Right lobe of liver (tissue), 6 donors: ENCODE measurements at regions not wholly inside any gene's neighbourhood (a gene's known extent, or its start where the extent isn't known, plus 50 kb on each side); places are given as distances from the start of the nearest gene placed in this dataset.
"Not testable (repeated sequence)": the region's sequence is repeated elsewhere in the genome, so short reads cannot be mapped to it uniquely, and the experiment has no call there.

Experiments
- ATAC-seq, 4 donors: fragments of 200-7000 bp; cut with Tn5 transposase; one replicate each; pipeline ENCODE4 v1.9.1; 2020; ENCODE audit warnings: mild to moderate bottlenecking in 4 of 4, moderate library complexity in 4 of 4
- DNase-seq, 3 donors: peaks; one replicate each; pipeline ENCODE4 v3.0.0-alpha.2; 2020
- H3K27ac ChIP-seq, 3 donors: fragments of 200-600 bp; one replicate each; pipeline ENCODE4 v1.8.0; 2022
- H3K27me3 ChIP-seq, 2 donors: fragments of 200-600 bp; one replicate each; pipeline ENCODE4 v1.8.0; 2022
- H3K36me3 ChIP-seq, 4 donors: fragments of 200-600 bp; sonication (generic) in 1 of 4; one replicate each; pipeline versions ENCODE4 v1.5.1 to v1.8.0; 2017 to 2022; ENCODE audit warnings: control low read depth in 1 of 4
- H3K4me1 ChIP-seq, 4 donors: fragments of 200-600 bp; sonication (generic) in 1 of 4; one replicate each; pipeline versions ENCODE4 v1.5.1 to v1.8.0; 2017 to 2022; ENCODE audit warnings: control low read depth in 1 of 4
- H3K4me3 ChIP-seq, 3 donors: fragments of 200-600 bp; one replicate each; pipeline ENCODE4 v1.8.0; 2022
- H3K9me3 ChIP-seq, 4 donors: fragments of 200-600 bp; sonication (generic) in 1 of 4; one replicate each; pipeline versions ENCODE4 v1.5.1 to v1.8.0; 2017 to 2022; ENCODE audit warnings: control low read depth in 1 of 4
- WGBS: methylation state at CpG from one replicate; pipeline ENCODE4 v1.1.6; 2018; ENCODE audit warnings: low coverage, low lambda C conversion rate; ENCODE audit not compliant: insufficient coverage; ENCODE audit errors: missing lambda C conversion rate; 5-methylcytosine and 5-hydroxymethylcytosine counted together
- intact Hi-C, 2 donors: fragments of 100-400 bp; cut with DNase I; formaldehyde crosslinking; loops; one replicate each; pipeline versions ENCODE4 v1.11.2 to v1.14.1; 2022
- donor health status: DM: no; HTN: yes; CAD: no.
- donor health status: DM: no; HTN: no; CAD: no.
- donor health status: DM: no; HTN: no; CAD: no.
- donor health status: DM: no; HTN: yes; CAD: no.
- donor health status: DM: no; HTN: yes; CAD: no.

DNA sequence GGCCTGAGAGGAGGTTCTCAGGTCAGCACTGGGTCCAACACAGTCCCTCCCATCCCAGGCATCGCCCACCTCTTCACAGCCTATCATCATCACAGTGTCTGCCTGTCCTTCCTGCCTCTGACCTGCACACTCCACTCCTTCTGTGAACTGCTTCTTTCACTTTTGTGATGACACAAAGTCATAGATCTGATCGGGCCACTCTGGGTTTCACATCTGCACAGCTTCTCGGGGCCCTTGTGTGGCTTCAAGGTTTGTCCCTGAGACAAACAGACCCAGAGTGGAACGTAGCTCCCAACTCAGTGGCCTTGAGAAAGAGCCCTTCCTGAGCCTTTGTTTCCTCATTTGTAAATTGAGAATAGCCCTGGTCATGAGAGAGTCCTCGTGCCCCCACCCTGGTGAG, 377.1 kb downstream of the ANAPC1 start:
- H3K27me3 ChIP-seq, H3K4me3 ChIP-seq, DNase-seq, intact Hi-C loops, H3K4me1 ChIP-seq, H3K36me3 ChIP-seq, H3K9me3 ChIP-seq, H3K27ac ChIP-seq: not testable (repeated sequence)
- ATAC-seq = peak in 2 of 4 donors; percentile 29 to 36
- WGBS = 78% methylated on average over 3 of the region's 5 CpGs

DNA sequence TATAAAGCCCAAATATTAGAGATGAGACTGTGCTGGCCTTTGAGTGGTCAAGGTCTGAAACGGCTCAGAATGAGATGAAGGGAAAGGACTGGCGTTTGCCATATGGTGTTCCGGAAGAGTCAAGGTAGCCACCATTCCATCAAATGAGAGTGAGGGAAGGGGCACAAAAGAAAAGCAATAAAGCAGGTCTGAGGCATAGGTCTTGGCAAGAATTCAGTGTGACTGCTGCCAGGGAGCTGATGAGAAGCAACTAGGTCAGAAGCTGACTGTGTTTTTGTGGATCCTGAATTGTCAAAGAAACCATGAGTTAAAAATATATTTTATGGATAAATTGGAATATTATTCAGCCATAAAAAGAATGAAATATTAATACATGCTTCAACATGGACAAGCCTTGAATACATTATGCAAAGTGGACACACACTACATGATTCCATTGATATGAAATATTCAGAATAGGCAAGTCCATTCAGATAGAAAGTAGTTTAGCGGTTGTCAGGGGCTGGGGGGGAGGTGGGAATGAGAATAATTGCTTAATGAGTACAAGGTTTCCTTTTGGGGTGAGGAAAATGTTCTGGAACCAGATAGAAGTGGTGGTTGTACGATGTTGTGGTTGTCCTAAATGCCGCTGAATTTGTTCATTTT, 374.6 kb downstream of the ANAPC1 start:
- H3K4me3 ChIP-seq, H3K4me1 ChIP-seq, ATAC-seq, H3K36me3 ChIP-seq, H3K27me3 ChIP-seq, DNase-seq, intact Hi-C loops, H3K27ac ChIP-seq, H3K9me3 ChIP-seq: not testable (repeated sequence)
- WGBS = 84% methylated on average over 6 of the region's 6 CpGs

DNA sequence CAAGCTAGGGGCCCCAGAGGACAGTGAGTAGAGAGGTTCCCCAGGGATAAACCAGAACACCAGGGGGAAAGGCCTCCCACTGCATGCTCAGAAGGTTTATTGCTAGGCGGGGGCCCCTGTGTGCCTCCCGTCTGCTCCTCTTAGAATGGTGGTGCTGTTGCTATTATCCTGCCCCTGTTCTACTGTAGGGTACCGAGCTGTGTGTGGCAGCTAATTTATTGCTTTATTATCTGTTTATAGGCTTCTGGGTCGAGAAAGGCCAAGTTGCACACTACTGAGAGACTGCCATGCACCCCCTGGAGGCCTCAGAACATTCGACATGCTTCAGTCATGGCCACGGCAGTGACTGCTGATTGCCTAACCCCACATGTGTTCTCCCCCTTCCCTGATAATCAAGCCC, 373.6 kb downstream of the ANAPC1 start:
- H3K4me1 ChIP-seq, H3K9me3 ChIP-seq, DNase-seq, intact Hi-C loops, H3K4me3 ChIP-seq, H3K36me3 ChIP-seq, ATAC-seq, H3K27ac ChIP-seq, H3K27me3 ChIP-seq: not testable (repeated sequence)
- no CpG with 5 or more reads among the region's 6 CpGs for WGBS

DNA sequence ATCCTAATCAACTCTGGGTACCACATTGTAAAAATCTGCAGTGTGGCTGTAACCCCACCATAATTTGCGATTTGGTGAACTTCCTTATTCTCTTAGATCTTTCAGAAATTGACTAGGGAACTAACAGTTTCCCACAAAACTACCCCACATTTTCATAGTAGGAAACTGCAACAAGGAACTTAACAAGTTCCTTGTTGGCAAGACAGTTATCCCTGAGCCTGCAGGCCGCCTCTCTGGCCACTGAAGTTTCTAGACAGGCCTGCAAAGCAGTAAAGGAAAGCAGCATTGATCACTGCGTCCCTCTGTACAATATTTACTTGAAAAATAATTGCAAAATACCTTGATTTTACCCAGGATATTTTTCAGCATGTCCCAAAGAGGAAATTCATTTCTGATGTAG, 372.9 kb downstream of the ANAPC1 start:
- intact Hi-C loops, H3K4me1 ChIP-seq, DNase-seq, H3K9me3 ChIP-seq, H3K27me3 ChIP-seq, H3K4me3 ChIP-seq, H3K36me3 ChIP-seq, H3K27ac ChIP-seq: not testable (repeated sequence)
- ATAC-seq = peak in 3 of 4 donors; percentile 39 to 66 (median 50)
- 80% methylated on average over 1 of the region's 3 CpGs for WGBS

DNA sequence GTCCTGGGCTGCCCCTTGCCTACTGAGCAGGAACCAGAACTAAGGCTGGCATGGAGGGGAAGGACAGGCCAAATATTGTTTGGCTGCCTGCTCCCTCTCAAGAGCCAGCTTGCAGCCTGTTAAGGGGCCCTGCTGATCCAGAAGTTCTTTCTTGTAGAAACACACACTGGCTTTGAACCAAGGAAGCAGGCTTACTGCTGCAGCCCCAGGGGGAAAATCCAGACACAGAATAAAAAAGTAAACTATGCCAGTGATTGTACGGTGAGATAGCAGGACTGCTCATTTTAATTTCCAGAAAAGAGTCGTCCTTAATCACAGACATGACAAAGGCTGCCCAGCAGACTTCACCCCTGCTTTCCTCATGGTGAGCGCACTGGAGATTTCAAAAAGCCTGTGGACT, 371.6 kb downstream of the ANAPC1 start:
- DNase-seq, H3K27ac ChIP-seq, H3K36me3 ChIP-seq, intact Hi-C loops, ATAC-seq, H3K4me3 ChIP-seq, H3K27me3 ChIP-seq, H3K9me3 ChIP-seq, H3K4me1 ChIP-seq: not testable (repeated sequence)
- 41% methylated on average over 3 of the region's 3 CpGs for WGBS

DNA sequence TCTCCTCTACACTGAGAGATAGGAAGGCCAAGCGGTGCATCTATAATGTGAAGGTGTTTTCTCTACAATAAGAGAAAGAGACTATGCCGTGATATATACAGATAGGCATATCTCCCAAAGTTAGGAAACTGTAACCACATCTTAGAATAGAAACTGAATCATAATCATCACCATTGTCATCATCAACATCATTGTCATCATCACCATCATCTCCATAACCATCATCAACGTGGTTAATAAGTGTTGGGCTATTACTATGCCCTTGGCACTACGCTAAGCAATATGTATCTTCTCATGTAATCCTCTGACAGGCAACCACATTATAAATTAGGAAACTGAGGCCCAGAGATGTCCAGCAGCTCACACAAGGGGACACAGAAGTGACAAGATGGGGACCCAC, 369.9 kb downstream of the ANAPC1 start:
- H3K27ac ChIP-seq, H3K36me3 ChIP-seq, DNase-seq, intact Hi-C loops, ATAC-seq, H3K9me3 ChIP-seq, H3K4me1 ChIP-seq, H3K4me3 ChIP-seq, H3K27me3 ChIP-seq: not testable (repeated sequence)
- WGBS = 81% methylated on average over 2 of the region's 4 CpGs

DNA sequence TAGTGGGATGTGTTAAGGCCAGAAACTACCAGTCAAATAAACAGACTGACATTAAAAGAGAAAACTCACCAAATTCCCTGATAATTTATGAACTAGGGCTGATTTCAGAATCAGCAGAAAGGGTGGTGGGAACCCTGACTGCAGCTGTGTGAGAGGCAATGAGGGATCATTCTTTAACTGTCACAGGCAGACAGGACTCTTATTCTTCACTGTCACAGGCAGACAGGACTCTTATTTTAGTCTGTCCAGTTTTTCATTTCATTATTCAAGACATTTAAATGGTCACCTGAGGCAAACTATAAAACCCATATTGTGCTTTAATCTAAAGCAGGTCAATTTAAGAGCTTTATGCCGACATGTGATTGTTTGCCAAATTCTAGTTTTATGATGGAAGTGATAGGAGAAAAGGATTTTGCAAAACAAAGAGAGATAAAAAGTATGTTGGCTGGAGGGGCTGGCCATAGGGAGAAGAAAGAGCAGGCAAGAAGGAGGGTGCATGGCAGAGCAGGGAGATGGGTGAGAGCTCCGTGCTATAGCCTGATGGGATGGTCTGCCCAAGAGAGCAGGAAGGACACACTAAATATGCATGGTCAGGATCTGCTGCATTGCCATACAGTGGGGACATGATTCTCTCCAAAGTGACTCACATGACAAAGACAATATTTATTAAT, 366.8 kb downstream of the ANAPC1 start:
- H3K27me3 ChIP-seq, H3K36me3 ChIP-seq, DNase-seq, intact Hi-C loops, H3K4me3 ChIP-seq, ATAC-seq, H3K27ac ChIP-seq, H3K9me3 ChIP-seq: not testable (repeated sequence)
- H3K4me1 ChIP-seq = peaks cover 0 to 13% (median 6%) of the 10 kb centered on the region in 4 donors
- WGBS = 76% methylated on average over 1 of the region's 2 CpGs

DNA sequence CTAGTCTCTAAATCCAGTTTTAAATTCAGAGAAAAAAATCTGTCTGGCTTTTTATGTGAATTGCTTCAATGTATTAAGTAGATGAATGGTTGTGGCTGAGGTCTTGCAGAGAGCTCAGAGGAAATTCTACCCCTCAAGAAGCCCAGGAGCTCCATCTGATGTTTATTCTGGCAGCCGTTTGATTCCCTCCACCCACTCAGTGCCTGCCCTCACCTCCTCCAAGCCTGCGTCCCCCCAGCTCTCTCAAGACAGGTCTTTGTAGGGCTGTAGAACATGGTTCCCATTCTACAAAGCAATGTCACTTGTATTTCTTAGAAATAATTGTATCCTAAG, 366.3 kb downstream of the ANAPC1 start:
- H3K9me3 ChIP-seq, H3K27ac ChIP-seq, H3K27me3 ChIP-seq, intact Hi-C loops, H3K36me3 ChIP-seq, ATAC-seq, H3K4me3 ChIP-seq, DNase-seq: not testable (repeated sequence)
- peaks cover 0 to 18% (median 8%) of the 10 kb centered on the region in 4 donors for H3K4me1 ChIP-seq
- 62% methylated on average over 2 of the region's 2 CpGs for WGBS
